GM12875 (cell line): ENCODE measurements at regions not wholly inside any gene's neighbourhood (a gene's known extent, or its start where the extent isn't known, plus 50 kb on each side); places are given as distances from the start of the nearest gene placed in this dataset.

ENCODE experiments used
- H3K4me3 ChIP-seq: one replicate; pipeline ENCODE4 v1.5.1; 2011; ENCODE audit warnings: low read depth, low read length, control low read depth
- TF ChIP-seq, protein P1 (sequence below): IDR thresholded peaks from 2 replicates; pipeline ENCODE4 v1.5.1; 2011; ENCODE audit warnings: low read depth, mild to moderate bottlenecking, control low read depth, inconsistent platforms, low read length, moderate library complexity, borderline replicate concordance; ENCODE audit not compliant: insufficient read depth

- H3K4me3 ChIP-seq: no peak overlapping the region
- TF ChIP-seq, protein P1, sequence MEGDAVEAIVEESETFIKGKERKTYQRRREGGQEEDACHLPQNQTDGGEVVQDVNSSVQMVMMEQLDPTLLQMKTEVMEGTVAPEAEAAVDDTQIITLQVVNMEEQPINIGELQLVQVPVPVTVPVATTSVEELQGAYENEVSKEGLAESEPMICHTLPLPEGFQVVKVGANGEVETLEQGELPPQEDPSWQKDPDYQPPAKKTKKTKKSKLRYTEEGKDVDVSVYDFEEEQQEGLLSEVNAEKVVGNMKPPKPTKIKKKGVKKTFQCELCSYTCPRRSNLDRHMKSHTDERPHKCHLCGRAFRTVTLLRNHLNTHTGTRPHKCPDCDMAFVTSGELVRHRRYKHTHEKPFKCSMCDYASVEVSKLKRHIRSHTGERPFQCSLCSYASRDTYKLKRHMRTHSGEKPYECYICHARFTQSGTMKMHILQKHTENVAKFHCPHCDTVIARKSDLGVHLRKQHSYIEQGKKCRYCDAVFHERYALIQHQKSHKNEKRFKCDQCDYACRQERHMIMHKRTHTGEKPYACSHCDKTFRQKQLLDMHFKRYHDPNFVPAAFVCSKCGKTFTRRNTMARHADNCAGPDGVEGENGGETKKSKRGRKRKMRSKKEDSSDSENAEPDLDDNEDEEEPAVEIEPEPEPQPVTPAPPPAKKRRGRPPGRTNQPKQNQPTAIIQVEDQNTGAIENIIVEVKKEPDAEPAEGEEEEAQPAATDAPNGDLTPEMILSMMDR: no peak
Measured at GRCh38 chr1:47651311-47652089, 213.7 kb downstream of the FOXD2 start.

- H3K4me3 ChIP-seq: no peak overlapping the region
- TF ChIP-seq, protein P1: no peak
Measured at GRCh38 chr1:47655521-47656300, 217.9 kb downstream of the FOXD2 start.

GRCh38 chr1:47656719-47657685, 219.2 kb downstream of the FOXD2 start:
- H3K4me3 ChIP-seq: no peak overlapping the region
- TF ChIP-seq, protein P1: no peak

DNA sequence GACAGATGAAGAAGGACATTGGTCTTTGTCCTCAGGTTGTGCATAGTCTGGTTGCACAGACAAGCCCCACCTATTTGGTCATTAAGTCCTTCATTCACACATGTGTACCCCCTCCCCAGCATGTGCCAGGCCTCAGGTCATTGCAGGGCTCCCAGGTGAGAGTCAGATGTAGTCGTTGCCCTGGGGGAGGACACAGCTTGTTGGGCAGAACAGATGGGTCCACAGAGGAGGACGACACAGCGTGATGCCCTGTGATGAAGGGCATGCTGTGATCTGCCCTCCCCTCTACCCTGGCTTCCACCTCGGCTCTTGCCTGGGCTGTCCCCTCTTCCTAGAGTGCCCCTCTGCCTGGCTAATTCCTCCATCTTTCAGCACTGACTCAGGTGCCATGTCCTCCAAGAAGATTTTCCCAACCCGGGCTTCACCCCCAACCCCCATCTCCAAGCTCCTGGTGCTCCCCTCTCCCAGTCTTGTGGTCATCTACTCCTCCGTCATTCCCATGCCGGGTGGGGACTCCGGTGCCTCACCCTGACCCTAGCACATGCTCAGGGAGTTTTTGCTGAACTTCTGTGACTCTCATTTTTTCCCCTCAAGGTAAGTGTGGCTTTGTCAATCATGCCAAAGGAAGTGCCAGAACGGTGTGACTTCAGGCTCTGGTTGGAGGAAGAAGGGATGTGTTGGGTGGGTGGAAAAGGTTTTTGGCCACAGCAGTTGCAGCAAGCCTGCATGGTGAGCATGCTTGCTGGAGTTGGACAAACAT, 220.5 kb downstream of the FOXD2 start:
- TF ChIP-seq, protein P1: no peak
- H3K4me3 ChIP-seq: no peak overlapping the region

GRCh38 chr1:47659146-47659545, 221.3 kb downstream of the FOXD2 start:
- no peak overlapping the region for H3K4me3 ChIP-seq
- TF ChIP-seq, protein P1: no peak

GRCh38 chr1:47660622-47661021, 222.8 kb downstream of the FOXD2 start:
- H3K4me3 ChIP-seq: no peak overlapping the region
- TF ChIP-seq, protein P1: no peak
